ENCODE measurements at regions not wholly inside any gene's neighbourhood (a gene's known extent, or its start where the extent isn't known, plus 50 kb on each side); places are given as distances from the start of the nearest gene placed in this dataset.

DNA sequence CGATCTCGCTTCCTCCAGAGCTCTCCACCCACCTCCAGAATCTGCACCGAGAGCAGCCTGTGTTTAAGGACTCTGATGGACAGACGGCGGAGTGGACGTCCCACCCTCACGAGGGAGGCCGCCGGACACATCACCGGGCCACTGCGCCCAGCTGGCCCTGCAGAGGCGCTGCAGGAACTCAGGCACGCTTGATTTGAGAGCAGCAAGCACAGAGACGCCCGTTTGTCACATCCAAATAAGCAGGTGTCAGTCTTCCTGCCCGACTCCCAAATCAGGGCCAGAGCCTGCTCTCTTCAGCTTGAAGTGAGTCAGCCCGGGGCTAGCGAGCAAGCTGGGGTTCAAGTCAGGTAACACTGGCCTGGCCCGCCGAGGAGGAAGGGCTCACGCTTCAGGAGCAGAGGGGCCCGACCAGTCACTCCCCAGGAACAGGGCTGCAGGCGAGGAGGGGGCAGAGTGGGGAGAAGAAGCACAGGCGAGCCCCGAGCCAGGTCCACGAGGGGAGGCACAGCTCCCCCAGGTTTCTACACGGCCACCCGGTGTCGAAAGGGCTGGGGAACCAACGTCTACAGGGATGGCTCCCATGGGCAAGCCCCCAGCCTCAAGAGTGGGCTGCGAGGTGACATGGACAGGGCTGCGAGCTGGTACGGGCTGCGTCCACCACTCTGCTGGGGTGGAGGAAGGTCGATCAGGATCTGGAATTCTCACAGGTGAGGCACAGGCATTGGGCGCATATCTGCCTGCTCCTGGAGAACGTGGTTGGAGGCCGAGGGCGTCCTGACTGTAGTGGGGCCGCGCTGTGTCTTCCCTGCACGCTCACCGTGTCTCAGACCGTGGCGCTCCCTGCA lies 52.5 kb upstream of the CTDP1 start:
- H3K27me3 ChIP-seq (replicated peaks; ENCODE audit: insufficient read depth) = no peaks in the 10 kb centered on the region
- no peak for TF ChIP-seq CTCF (IDR thresholded peaks at IDR 0.05)
- H3K4me1 ChIP-seq (ENCODE audit: control insufficient read depth in 1 of 2, low read depth in 2 of 2) = peaks cover 0 to 8% of the 10 kb centered on the region in 2 donors
- H3K4me3 ChIP-seq = no peak overlapping the region
- ATAC-seq (ENCODE audit: insufficient number of reproducible peaks, low FRiP score, low read depth) (no peak), DNase-seq (ENCODE audit: low spot score) (no peak)
- no peak overlapping the region for H3K27ac ChIP-seq
- H3K9me3 ChIP-seq = no peaks in the 10 kb centered on the region
- H3K36me3 ChIP-seq = no peaks in the 10 kb centered on the region

- DNase-seq (ENCODE audit: low spot score) (no peak), ATAC-seq (ENCODE audit: insufficient number of reproducible peaks, low FRiP score, low read depth) (no peak)
- H3K4me3 ChIP-seq = no peak overlapping the region
- no peak for TF ChIP-seq CTCF (IDR thresholded peaks at IDR 0.05)
- H3K27ac ChIP-seq = no peak overlapping the region
- no peaks in the 10 kb centered on the region for H3K27me3 ChIP-seq (replicated peaks; ENCODE audit: insufficient read depth)
- H3K4me1 ChIP-seq (ENCODE audit: control insufficient read depth in 1 of 2, low read depth in 2 of 2) = peaks cover 0 to 8% of the 10 kb centered on the region in 2 donors
- H3K36me3 ChIP-seq = no peaks in the 10 kb centered on the region
- no peaks in the 10 kb centered on the region for H3K9me3 ChIP-seq
Observed at GRCh38 chr18:79627750-79628294, 51.8 kb upstream of the CTDP1 start.

DNA sequence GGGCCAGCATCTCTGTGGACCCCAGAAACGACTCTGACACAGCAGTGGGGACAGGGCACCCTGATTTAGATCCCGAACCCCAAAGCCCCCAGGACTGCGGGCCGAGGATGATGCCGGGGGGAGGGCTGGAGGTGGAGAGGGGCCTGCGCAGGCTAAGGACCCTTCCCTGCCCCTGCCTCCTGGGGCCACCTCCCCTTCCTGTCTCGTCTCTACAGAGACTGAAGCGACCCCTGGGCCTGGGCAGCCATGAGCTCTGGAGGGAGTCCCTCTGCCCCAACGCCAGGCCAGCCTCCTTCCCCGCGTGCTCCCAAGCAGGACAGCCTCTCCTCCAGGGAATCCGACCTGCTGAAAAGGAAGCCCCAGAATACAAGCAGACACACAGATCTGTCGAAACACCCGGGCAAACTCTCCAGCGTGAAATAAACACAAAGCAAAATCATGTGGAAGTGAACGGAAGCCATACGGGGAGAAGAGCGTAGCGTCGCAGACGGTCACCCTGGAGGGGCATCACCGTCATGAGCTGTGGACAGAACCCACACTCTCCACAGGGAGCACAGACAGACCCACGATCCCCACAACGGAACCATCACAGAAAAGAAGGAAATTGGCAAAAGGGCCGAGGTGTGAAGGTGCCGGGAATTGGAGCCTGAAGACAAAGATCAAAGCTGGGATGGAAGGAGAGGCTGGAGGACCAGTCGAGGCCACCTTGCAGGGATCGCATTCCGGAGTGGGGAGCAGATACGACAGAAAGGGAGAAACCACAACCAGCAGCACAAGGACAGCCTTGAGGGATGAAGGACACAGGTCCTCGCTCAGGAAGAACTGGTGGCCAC lies 51.0 kb upstream of the CTDP1 start:
- TF ChIP-seq CTCF (IDR thresholded peaks at IDR 0.05) = no peak
- DNase-seq (ENCODE audit: low spot score) (no peak), ATAC-seq (ENCODE audit: insufficient number of reproducible peaks, low FRiP score, low read depth) (no peak)
- Histone ChIP-seq H3K9me3 (no peaks in the 10 kb centered on the region), H3K36me3 (no peaks in the 10 kb centered on the region), H3K4me1 (ENCODE audit: control insufficient read depth in 1 of 2, low read depth in 2 of 2) (peaks cover 0 to 8% of the 10 kb centered on the region in 2 donors), H3K4me3 (no peak overlapping the region), H3K27me3 (replicated peaks; ENCODE audit: insufficient read depth) (no peaks in the 10 kb centered on the region), H3K27ac (no peak overlapping the region)

DNA sequence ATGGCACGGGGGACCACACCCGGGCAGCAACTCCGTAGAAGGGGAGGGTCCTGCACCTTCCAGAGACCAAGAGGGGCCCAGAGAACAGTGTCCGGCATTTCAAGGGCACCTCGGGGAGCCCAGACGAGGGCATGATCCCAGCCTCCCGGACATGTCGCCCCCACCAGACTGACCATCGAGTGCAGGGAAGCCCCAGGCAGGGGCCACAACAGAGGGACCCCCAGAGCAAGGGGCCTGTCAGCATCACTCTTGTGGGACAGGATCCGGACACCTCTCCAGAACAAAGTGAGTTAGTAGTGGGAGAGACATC lies 50.4 kb upstream of the CTDP1 start:
- H3K27ac ChIP-seq = no peak overlapping the region
- TF ChIP-seq CTCF (IDR thresholded peaks at IDR 0.05) = no peak
- ATAC-seq (ENCODE audit: insufficient number of reproducible peaks, low FRiP score, low read depth) = no peak
- DNase-seq (ENCODE audit: low spot score) = no peak
- no peak overlapping the region for H3K4me3 ChIP-seq
- H3K4me1 ChIP-seq (ENCODE audit: control insufficient read depth in 1 of 2, low read depth in 2 of 2) = peaks cover 0 to 8% of the 10 kb centered on the region in 2 donors
- no peaks in the 10 kb centered on the region for H3K9me3 ChIP-seq
- no peaks in the 10 kb centered on the region for H3K36me3 ChIP-seq
- H3K27me3 ChIP-seq (replicated peaks; ENCODE audit: insufficient read depth) = no peaks in the 10 kb centered on the region

DNA sequence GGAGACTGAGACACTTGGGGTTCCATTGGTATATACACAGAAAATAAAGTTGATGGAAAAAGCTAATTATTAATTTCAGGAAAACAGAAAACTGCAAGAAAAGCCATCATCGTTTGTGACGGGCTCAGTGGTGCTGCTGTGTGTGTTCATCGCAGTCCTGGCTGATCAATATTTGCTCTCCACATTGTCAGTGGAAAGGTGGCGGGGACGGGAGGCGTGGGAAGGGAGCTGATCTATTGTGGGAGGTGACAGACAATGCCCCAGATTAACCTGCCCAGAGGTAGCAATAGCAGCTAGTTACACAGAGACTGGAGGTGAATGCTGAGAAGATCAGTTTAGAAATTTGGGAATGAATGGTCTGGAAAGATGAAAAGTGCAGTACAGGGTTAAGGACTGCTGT lies 50.0 kb upstream of the CTDP1 start:
- H3K36me3 ChIP-seq = no peaks in the 10 kb centered on the region
- no peak overlapping the region for H3K4me3 ChIP-seq
- no peak for TF ChIP-seq CTCF (IDR thresholded peaks at IDR 0.05)
- peaks cover 0 to 8% of the 10 kb centered on the region in 2 donors for H3K4me1 ChIP-seq (ENCODE audit: control insufficient read depth in 1 of 2, low read depth in 2 of 2)
- H3K27ac ChIP-seq = no peak overlapping the region
- H3K27me3 ChIP-seq (replicated peaks; ENCODE audit: insufficient read depth) = no peaks in the 10 kb centered on the region
- DNase-seq (ENCODE audit: low spot score) (no peak), ATAC-seq (ENCODE audit: insufficient number of reproducible peaks, low FRiP score, low read depth) (no peak)
- no peaks in the 10 kb centered on the region for H3K9me3 ChIP-seq

Data from thoracic aorta (tissue), 2 donors.